ENCODE measurements at regions not wholly inside any gene's neighbourhood (a gene's known extent, or its start where the extent isn't known, plus 50 kb on each side); places are given as distances from the start of the nearest gene placed in this dataset.

DNA sequence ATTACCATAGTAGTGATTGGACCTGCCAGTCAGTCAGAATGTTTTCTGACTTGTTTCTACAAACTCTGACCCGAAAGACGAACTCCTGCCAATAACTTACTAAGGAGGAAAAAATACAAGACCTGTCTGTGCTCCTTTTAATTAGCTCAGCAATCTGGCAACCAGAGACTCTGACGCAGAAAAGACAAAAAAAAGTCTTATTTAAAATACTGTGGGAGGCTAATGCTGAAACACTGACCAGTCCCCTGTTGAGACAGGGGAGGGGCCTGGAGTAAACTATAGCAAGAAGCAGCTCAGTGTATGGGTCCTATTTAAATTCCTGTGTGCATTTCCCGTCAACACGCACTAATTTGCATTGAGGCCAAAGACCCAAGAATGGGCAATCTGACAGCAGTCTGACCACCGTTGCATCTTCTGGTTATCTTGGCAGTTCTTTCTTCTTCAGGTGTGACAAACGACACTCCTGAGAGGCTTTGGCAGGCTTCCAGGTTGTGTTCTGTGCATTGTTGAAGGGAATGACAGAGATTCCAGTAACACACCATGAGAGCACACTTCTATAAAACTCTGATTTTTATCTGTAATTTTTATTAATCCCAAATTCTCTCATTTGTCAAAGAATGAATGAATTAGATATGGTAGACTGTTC is 1114.3 kb downstream of the IGSF11 start:
- no peak for DNase-seq
- Histone ChIP-seq H3K9me3 (ENCODE audit: control insufficient read depth in 2 of 3, insufficient read depth in 1 of 3, low read length in 3 of 3) (no peaks in the 10 kb centered on the region), H3K27me3 (ENCODE audit: control insufficient read depth, insufficient read depth, low read length) (no peaks in the 10 kb centered on the region), H3K36me3 (ENCODE audit: control insufficient read depth in 2 of 3, insufficient read depth in 3 of 3, low read length in 3 of 3) (no peaks in the 10 kb centered on the region), H3K27ac (ENCODE audit: low read depth in 2 of 2, low read length in 2 of 2) (no peak overlapping the region), H3K4me1 (ENCODE audit: control insufficient read depth in 2 of 3, insufficient read depth in 2 of 3, low read depth in 1 of 3, low read length in 3 of 3) (no peaks in the 10 kb centered on the region), H3K9ac (ENCODE audit: low read length in 3 of 3) (no peak overlapping the region), H3K4me3 (ENCODE audit: low read length in 3 of 3) (no peak overlapping the region)
- intact Hi-C loops (cut with DNase I) = no loop called here
- no peak for FAIRE-seq
- TF ChIP-seq, protein P1, sequence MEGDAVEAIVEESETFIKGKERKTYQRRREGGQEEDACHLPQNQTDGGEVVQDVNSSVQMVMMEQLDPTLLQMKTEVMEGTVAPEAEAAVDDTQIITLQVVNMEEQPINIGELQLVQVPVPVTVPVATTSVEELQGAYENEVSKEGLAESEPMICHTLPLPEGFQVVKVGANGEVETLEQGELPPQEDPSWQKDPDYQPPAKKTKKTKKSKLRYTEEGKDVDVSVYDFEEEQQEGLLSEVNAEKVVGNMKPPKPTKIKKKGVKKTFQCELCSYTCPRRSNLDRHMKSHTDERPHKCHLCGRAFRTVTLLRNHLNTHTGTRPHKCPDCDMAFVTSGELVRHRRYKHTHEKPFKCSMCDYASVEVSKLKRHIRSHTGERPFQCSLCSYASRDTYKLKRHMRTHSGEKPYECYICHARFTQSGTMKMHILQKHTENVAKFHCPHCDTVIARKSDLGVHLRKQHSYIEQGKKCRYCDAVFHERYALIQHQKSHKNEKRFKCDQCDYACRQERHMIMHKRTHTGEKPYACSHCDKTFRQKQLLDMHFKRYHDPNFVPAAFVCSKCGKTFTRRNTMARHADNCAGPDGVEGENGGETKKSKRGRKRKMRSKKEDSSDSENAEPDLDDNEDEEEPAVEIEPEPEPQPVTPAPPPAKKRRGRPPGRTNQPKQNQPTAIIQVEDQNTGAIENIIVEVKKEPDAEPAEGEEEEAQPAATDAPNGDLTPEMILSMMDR (IDR thresholded peaks at IDR 0.05; ENCODE audit: borderline replicate concordance, extremely low read depth, insufficient read depth) = no peak

- intact Hi-C loops (cut with DNase I) = no loop called here
- H3K27me3 ChIP-seq (ENCODE audit: control insufficient read depth, insufficient read depth, low read length) = no peaks in the 10 kb centered on the region
- DNase-seq = no peak
These were observed 1113.2 kb downstream of the IGSF11 start for GRCh38 chr3:117921411-117921810.

GRCh38 chr3:117922039-117922438 is 1112.6 kb downstream of the IGSF11 start:
- DNase-seq = no peak
- no peaks in the 10 kb centered on the region for H3K36me3 ChIP-seq (ENCODE audit: control insufficient read depth in 2 of 3, insufficient read depth in 3 of 3, low read length in 3 of 3)
- TF ChIP-seq, protein P1 (IDR thresholded peaks at IDR 0.05; ENCODE audit: borderline replicate concordance, extremely low read depth, insufficient read depth) = no peak
- intact Hi-C loops (cut with DNase I) = no loop called here
- H3K27ac ChIP-seq (ENCODE audit: low read depth in 2 of 2, low read length in 2 of 2) = no peak overlapping the region
- no peaks in the 10 kb centered on the region for H3K9me3 ChIP-seq (ENCODE audit: control insufficient read depth in 2 of 3, insufficient read depth in 1 of 3, low read length in 3 of 3)
- FAIRE-seq = no peak
- no peaks in the 10 kb centered on the region for H3K4me1 ChIP-seq (ENCODE audit: control insufficient read depth in 2 of 3, insufficient read depth in 2 of 3, low read depth in 1 of 3, low read length in 3 of 3)
- H3K9ac ChIP-seq (ENCODE audit: low read length in 3 of 3) = no peak overlapping the region
- no peaks in the 10 kb centered on the region for H3K27me3 ChIP-seq (ENCODE audit: control insufficient read depth, insufficient read depth, low read length)
- no peak overlapping the region for H3K4me3 ChIP-seq (ENCODE audit: low read length in 3 of 3)

More at GRCh38 chr3:117921411-117921810, 1113.2 kb downstream of the IGSF11 start:
- no peaks in the 10 kb centered on the region for H3K9me3 ChIP-seq (ENCODE audit: control insufficient read depth in 2 of 3, insufficient read depth in 1 of 3, low read length in 3 of 3)
- H3K4me3 ChIP-seq (ENCODE audit: low read length in 3 of 3) = no peak overlapping the region
- no peak overlapping the region for H3K27ac ChIP-seq (ENCODE audit: low read depth in 2 of 2, low read length in 2 of 2)
- no peak for FAIRE-seq
- no peak overlapping the region for H3K9ac ChIP-seq (ENCODE audit: low read length in 3 of 3)
- no peaks in the 10 kb centered on the region for H3K4me1 ChIP-seq (ENCODE audit: control insufficient read depth in 2 of 3, insufficient read depth in 2 of 3, low read depth in 1 of 3, low read length in 3 of 3)
- TF ChIP-seq, protein P1 (IDR thresholded peaks at IDR 0.05; ENCODE audit: borderline replicate concordance, extremely low read depth, insufficient read depth) = no peak
- no peaks in the 10 kb centered on the region for H3K36me3 ChIP-seq (ENCODE audit: control insufficient read depth in 2 of 3, insufficient read depth in 3 of 3, low read length in 3 of 3)

DNA sequence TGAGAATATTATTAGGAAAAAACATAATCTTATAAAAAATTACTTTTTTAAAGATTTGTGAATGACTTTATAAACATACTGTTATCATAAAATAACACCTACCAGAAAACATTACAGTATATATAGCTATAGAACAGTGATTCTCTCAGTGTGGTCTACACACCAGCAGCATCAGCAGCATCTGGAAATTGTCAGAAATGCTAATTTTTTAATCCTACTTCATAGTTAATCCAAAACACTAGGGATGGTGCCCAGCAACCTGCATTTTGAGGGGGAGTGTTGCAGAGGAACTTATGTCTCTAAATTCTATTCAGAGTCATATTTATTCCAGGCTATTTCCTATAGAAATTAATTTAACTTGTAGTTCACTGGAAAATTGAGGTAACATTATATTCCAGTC is 1107.8 kb downstream of the IGSF11 start:
- Histone ChIP-seq H3K27me3 (ENCODE audit: control insufficient read depth, insufficient read depth, low read length) (no peaks in the 10 kb centered on the region), H3K4me3 (ENCODE audit: low read length in 3 of 3) (no peak overlapping the region), H3K9me3 (ENCODE audit: control insufficient read depth in 2 of 3, insufficient read depth in 1 of 3, low read length in 3 of 3) (no peaks in the 10 kb centered on the region), H3K4me1 (ENCODE audit: control insufficient read depth in 2 of 3, insufficient read depth in 2 of 3, low read depth in 1 of 3, low read length in 3 of 3) (no peaks in the 10 kb centered on the region), H3K9ac (ENCODE audit: low read length in 3 of 3) (no peak overlapping the region), H3K36me3 (ENCODE audit: control insufficient read depth in 2 of 3, insufficient read depth in 3 of 3, low read length in 3 of 3) (no peaks in the 10 kb centered on the region), H3K27ac (ENCODE audit: low read depth in 2 of 2, low read length in 2 of 2) (no peak overlapping the region)
- DNase-seq (no peak), FAIRE-seq (no peak)
- intact Hi-C loops (cut with DNase I) = no loop called here
- TF ChIP-seq, protein P1 (IDR thresholded peaks at IDR 0.05; ENCODE audit: borderline replicate concordance, extremely low read depth, insufficient read depth) = no peak

Measured in kidney (tissue), 13 donors.